HUES6 (cell line): ENCODE measurements at regions not wholly inside any gene's neighbourhood (a gene's known extent, or its start where the extent isn't known, plus 50 kb on each side); places are given as distances from the start of the nearest gene placed in this dataset.
"Not testable (repeated sequence)": the region's sequence is repeated elsewhere in the genome, so short reads cannot be mapped to it uniquely, and the experiment has no call there.

Experiments
- H3K27ac ChIP-seq: 2 replicates; pipeline ENCODE4 v1.7.0; 2013; ENCODE audit warnings: low read depth, mild to moderate bottlenecking, low read length, inconsistent platforms
- H3K27me3 ChIP-seq: 2 replicates; pipeline ENCODE4 v1.6.1; 2013; ENCODE audit warnings: low read length; ENCODE audit not compliant: control insufficient read depth, insufficient read depth
- H3K36me3 ChIP-seq: 2 replicates; pipeline ENCODE4 v1.6.1; 2013; ENCODE audit warnings: low read length; ENCODE audit not compliant: control insufficient read depth, insufficient read depth
- H3K4me1 ChIP-seq: 2 replicates; pipeline ENCODE4 v1.6.1; 2013; ENCODE audit warnings: low read length; ENCODE audit not compliant: control insufficient read depth, insufficient read depth
- H3K4me3 ChIP-seq: 2 replicates; pipeline ENCODE4 v1.5.1; 2013; ENCODE audit warnings: low read depth, low read length
- H3K9ac ChIP-seq: one replicate; pipeline ENCODE4 v1.6.1; 2013; ENCODE audit warnings: mild to moderate bottlenecking, low read length
- H3K9me3 ChIP-seq: 2 replicates; pipeline ENCODE4 v1.6.1; 2013; ENCODE audit warnings: low read depth, low read length; ENCODE audit not compliant: control insufficient read depth, insufficient read depth

- H3K27me3 ChIP-seq, result no peaks in the 10 kb centered on the region
- H3K9me3 ChIP-seq, result no peaks in the 10 kb centered on the region
- H3K27ac ChIP-seq, result no peak overlapping the region
- H3K4me3 ChIP-seq, result no peak overlapping the region
- no peaks in the 10 kb centered on the region for H3K4me1 ChIP-seq
- no peak overlapping the region for H3K9ac ChIP-seq
- H3K36me3 ChIP-seq, result no peaks in the 10 kb centered on the region
Measured at GRCh38 chr2:215260097-215260677, 51.7 kb upstream of the ATIC start.

DNA sequence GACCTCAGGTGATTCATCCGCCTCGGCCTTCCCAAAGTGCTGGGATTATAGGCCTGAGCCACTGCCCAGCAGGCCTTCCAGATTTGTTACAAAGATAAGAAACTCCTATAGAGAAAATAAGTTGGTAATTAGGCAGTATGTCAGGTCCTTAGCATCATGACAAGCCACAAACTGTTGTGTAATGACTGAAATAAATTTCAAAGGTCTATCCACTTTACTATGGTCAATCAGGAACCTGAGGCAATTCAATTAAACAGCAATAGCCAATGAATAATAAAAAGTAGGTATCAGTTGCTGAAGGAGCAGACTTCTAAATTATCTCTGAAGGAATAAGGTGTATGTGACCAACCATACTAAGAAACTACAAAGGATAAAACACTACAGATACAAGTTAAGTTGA lies 62.4 kb upstream of the ATIC start:
- Histone ChIP-seq H3K9me3 (peaks cover 6% of the 10 kb centered on the region; the same call in 1 of the 2 replicates), H3K27me3 (no peaks in the 10 kb centered on the region), H3K36me3 (no peaks in the 10 kb centered on the region), H3K4me3 (no peak overlapping the region), H3K27ac (no peak overlapping the region), H3K9ac (no peak overlapping the region), H3K4me1 (no peaks in the 10 kb centered on the region)

DNA sequence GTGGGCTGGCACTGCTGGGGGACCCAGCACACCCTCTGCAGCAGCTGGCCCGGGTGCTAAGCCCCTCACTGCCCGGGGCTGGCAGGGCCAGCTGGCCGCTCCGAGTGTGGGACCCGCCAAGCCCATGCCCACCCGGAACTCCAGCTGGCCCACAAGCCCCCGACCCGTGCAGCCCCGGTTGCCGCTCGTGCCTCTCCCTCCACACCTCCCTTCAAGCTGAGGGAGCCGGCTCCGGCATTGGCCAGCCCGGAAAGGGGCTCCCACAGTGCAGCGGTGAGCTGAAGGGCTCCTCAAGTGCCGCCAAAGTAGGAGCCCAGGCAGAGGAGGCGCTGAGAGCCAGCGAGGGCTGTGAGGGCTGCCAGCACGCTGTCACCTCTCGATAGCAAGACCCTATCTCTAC lies 65.9 kb upstream of the ATIC start:
- not testable (repeated sequence) for H3K4me3 ChIP-seq, H3K27me3 ChIP-seq, H3K9me3 ChIP-seq, H3K4me1 ChIP-seq, H3K9ac ChIP-seq, H3K27ac ChIP-seq, H3K36me3 ChIP-seq

DNA sequence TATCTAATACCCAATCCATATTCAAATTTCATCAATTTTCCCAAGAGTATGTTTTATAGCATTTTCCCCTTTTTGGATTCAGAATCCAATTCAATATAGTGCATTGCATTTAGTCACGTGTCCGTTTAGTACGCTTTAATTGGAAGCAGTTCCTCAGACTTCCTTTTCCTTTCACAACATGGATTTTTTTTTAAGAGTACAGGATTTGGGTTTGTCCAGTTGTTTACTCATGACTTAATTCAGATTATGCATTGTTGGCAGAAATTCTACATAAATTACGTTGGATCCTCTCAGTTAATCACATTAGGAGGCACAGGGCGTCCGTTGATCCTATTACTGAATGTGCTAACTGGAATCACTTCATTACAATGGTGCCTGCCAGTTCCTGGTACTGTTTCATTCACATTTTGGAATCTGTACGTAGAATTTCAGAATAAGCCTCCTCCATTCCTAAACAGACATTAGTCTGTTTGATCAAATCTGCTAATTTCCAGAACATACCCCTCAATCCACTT lies 70.0 kb upstream of the ATIC start:
- Histone ChIP-seq H3K9me3 (no peaks in the 10 kb centered on the region), H3K36me3 (no peaks in the 10 kb centered on the region), H3K27ac (no peak overlapping the region), H3K27me3 (no peaks in the 10 kb centered on the region), H3K4me1 (no peaks in the 10 kb centered on the region), H3K9ac (no peak overlapping the region), H3K4me3 (no peak overlapping the region)

DNA sequence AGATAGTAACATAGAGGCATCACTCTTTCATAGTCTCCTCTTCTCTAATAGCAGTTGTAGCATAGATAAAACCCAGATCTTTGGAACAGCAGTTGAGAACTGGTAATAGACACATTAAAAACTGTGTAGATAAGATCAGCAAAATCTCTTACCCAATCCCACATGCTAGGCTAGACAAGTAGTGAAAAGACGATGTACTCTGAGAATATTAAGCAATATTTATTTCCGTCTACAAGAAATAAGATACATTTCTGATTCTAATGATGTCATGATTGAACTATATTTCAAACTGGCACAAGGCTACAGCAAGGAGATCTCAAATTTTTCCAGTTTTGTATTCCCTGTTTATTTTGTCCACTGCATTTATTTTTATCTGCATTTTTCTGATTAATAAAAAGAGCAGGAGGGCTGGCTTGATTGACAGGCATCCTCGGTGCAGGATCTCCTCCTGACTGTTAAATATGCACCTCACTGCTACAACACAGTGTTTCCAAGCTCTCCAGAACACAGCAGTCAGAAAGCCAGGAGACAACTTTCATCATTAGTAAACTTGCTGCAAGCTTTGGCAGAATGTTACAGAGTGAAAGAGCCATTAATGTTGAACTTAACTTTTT lies 73.3 kb upstream of the ATIC start:
- no peak overlapping the region for H3K4me3 ChIP-seq
- H3K9ac ChIP-seq, result no peak overlapping the region
- no peaks in the 10 kb centered on the region for H3K36me3 ChIP-seq
- H3K9me3 ChIP-seq, result no peaks in the 10 kb centered on the region
- no peak overlapping the region for H3K27ac ChIP-seq
- H3K27me3 ChIP-seq, result no peaks in the 10 kb centered on the region
- H3K4me1 ChIP-seq, result no peaks in the 10 kb centered on the region

GRCh38 chr2:215236131-215236530 lies 75.7 kb upstream of the ATIC start:
- H3K9ac ChIP-seq, result no peak overlapping the region
- no peak overlapping the region for H3K4me3 ChIP-seq

GRCh38 chr2:215220221-215220620 lies 81.8 kb upstream of the ABCA12 start:
- H3K27ac ChIP-seq, H3K9ac ChIP-seq, H3K4me3 ChIP-seq, H3K4me1 ChIP-seq, H3K36me3 ChIP-seq: not testable (repeated sequence)
- H3K27me3 ChIP-seq, result peaks cover 14% of the 10 kb centered on the region; the same call in 1 of the 2 replicates
- peaks cover 32% of the 10 kb centered on the region for H3K9me3 ChIP-seq

More at GRCh38 chr2:215236131-215236530, 75.7 kb upstream of the ATIC start:
- H3K4me1 ChIP-seq, result no peaks in the 10 kb centered on the region
- no peaks in the 10 kb centered on the region for H3K36me3 ChIP-seq
- no peak overlapping the region for H3K27ac ChIP-seq
- H3K27me3 ChIP-seq, result no peaks in the 10 kb centered on the region
- H3K9me3 ChIP-seq, result no peaks in the 10 kb centered on the region

DNA sequence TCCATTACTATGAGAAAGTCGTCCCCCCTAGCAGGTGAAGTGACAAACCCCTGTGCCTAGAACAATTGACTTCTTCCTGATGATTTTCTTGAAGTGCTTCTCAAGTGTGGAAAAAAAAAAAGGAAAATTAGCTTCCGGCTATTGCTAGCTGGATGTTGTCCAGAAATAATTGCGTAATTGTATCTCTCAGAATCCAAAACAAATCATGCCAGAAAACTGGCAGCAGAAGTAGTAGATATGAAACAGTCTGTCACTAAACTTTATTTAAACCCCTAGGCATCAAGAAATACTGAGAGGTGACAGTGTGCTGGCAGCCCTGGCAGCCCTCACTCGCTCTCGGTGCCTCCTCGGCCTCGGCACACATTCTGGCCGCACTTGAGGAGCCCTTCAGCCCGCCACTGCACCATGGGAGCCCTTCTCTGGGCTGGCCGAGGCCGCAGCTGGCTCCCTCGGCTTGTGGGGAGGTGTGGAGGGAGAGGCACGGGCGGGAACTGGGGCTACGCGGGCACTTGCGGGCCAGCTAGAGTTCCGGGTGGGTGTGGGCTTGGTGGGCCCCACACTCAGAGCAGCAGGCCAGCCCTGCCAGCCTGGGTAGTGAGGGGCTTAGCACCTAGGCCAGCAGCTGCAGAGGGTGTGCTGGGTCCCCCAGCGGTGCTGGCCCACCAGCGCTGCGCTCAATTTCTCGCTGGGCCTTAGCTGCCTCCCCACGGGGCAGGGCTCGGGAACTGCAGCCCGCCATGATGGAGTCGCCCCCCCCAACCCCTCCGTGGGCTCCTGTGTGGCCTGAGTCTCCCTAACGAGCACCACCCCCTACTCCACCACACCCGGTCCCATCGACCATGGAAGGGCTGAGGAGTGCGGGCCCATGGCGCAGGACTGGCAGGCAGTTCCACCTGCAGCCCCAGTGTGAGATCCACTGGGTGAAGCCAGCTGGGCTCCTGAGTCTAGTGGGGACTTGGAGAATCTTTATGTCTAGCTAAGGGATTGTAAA lies 80.5 kb upstream of the ABCA12 start:
- Histone ChIP-seq H3K4me1 (no peaks in the 10 kb centered on the region; the same call in 1 of the 2 replicates), H3K36me3 (no peaks in the 10 kb centered on the region), H3K4me3 (no peak overlapping the region), H3K27ac (no peak overlapping the region), H3K9me3 (peaks cover 42% of the 10 kb centered on the region), H3K9ac (no peak overlapping the region), H3K27me3 (peaks cover 26% of the 10 kb centered on the region)

- Histone ChIP-seq H3K4me3 (no peak overlapping the region), H3K9me3 (peaks cover 58% of the 10 kb centered on the region), H3K27me3 (peaks cover 29% of the 10 kb centered on the region), H3K9ac (no peak overlapping the region), H3K4me1 (no peaks in the 10 kb centered on the region; the same call in 1 of the 2 replicates), H3K36me3 (no peaks in the 10 kb centered on the region), H3K27ac (no peak overlapping the region)
Measured at GRCh38 chr2:215216806-215217205, 78.4 kb upstream of the ABCA12 start.

GRCh38 chr2:215215637-215216036 lies 77.2 kb upstream of the ABCA12 start:
- no peak overlapping the region for H3K27ac ChIP-seq
- H3K4me3 ChIP-seq, result no peak overlapping the region
- H3K27me3 ChIP-seq, result peaks cover 29% of the 10 kb centered on the region
- H3K9ac ChIP-seq, result no peak overlapping the region
- H3K4me1 ChIP-seq, result no peaks in the 10 kb centered on the region; the same call in 1 of the 2 replicates
- peaks cover 68% of the 10 kb centered on the region for H3K9me3 ChIP-seq
- H3K36me3 ChIP-seq, result no peaks in the 10 kb centered on the region

DNA sequence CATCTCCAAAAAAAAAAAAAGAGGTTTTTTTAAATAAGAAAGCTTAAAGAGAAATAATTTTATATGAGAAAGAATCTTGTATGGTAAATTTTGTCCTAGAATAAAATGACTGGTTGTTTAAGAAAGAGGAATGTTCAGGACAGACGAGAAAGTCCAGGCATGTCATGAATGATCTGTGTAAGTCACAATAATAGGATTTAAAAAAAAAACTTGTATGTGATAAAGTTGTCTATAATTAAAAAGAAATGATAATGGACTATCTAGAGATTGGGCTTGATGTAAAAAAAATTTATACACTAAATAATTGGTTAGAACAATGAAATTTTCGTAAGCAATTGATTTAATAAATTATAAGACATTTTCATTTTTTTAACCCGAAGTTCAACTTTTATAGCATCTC lies 71.7 kb upstream of the ABCA12 start:
- no peak overlapping the region for H3K27ac ChIP-seq
- no peak overlapping the region for H3K9ac ChIP-seq
- H3K9me3 ChIP-seq, result peaks cover 67% of the 10 kb centered on the region
- no peaks in the 10 kb centered on the region for H3K36me3 ChIP-seq
- H3K4me1 ChIP-seq, result no peaks in the 10 kb centered on the region
- no peak overlapping the region for H3K4me3 ChIP-seq
- peaks cover 14% of the 10 kb centered on the region for H3K27me3 ChIP-seq
